ENCODE measurements at regions not wholly inside any gene's neighbourhood (a gene's known extent, or its start where the extent isn't known, plus 50 kb on each side); places are given as distances from the start of the nearest gene placed in this dataset.
"Not testable (repeated sequence)": the region's sequence is repeated elsewhere in the genome, so short reads cannot be mapped to it uniquely, and the experiment has no call there.

GRCh38 chr7:55695893-55696701 lies 123.8 kb upstream of the VOPP1 start:
- H3K36me3 ChIP-seq (ENCODE audit: insufficient read depth, low read length); H2AFZ ChIP-seq (ENCODE audit: low read length); H4K20me1 ChIP-seq (ENCODE audit: insufficient read depth, low read length, poor library complexity, severe bottlenecking); H3K9me3 ChIP-seq (ENCODE audit: insufficient read depth, low read depth, low read length); H3K9ac ChIP-seq (ENCODE audit: low read depth, low read length, poor library complexity, severe bottlenecking); H3F3A ChIP-seq (ENCODE audit: low read depth); H3K4me1 ChIP-seq (ENCODE audit: insufficient read depth, low read length, poor library complexity, severe bottlenecking); H3K27me3 ChIP-seq (ENCODE audit: insufficient read depth, low read length, poor library complexity, severe bottlenecking); H3K79me2 ChIP-seq (ENCODE audit: insufficient read depth, low read length); H3K4me3 ChIP-seq (ENCODE audit: low read length, poor library complexity, severe bottlenecking); H3K4me2 ChIP-seq (ENCODE audit: low read depth, low read length, poor library complexity, severe bottlenecking); H3K9me2 ChIP-seq (replicated peaks; ENCODE audit: low read depth, low read length): not testable (repeated sequence)

- H3K36me3 ChIP-seq (ENCODE audit: insufficient read depth, low read length); H4K20me1 ChIP-seq (ENCODE audit: insufficient read depth, low read length, poor library complexity, severe bottlenecking); H3K4me3 ChIP-seq (ENCODE audit: low read length, poor library complexity, severe bottlenecking); H3K79me2 ChIP-seq (ENCODE audit: insufficient read depth, low read length); H3F3A ChIP-seq (ENCODE audit: low read depth); H3K4me2 ChIP-seq (ENCODE audit: low read depth, low read length, poor library complexity, severe bottlenecking); H2AFZ ChIP-seq (ENCODE audit: low read length); H3K9me2 ChIP-seq (replicated peaks; ENCODE audit: low read depth, low read length); H3K9me3 ChIP-seq (ENCODE audit: insufficient read depth, low read depth, low read length); H3K4me1 ChIP-seq (ENCODE audit: insufficient read depth, low read length, poor library complexity, severe bottlenecking); H3K9ac ChIP-seq (ENCODE audit: low read depth, low read length, poor library complexity, severe bottlenecking); H3K27me3 ChIP-seq (ENCODE audit: insufficient read depth, low read length, poor library complexity, severe bottlenecking): not testable (repeated sequence)
Observed at GRCh38 chr7:55694484-55694883, 122.2 kb upstream of the VOPP1 start.

- H4K20me1 ChIP-seq (ENCODE audit: insufficient read depth, low read length, poor library complexity, severe bottlenecking); H3K36me3 ChIP-seq (ENCODE audit: insufficient read depth, low read length); H3K9ac ChIP-seq (ENCODE audit: low read depth, low read length, poor library complexity, severe bottlenecking); H3K4me1 ChIP-seq (ENCODE audit: insufficient read depth, low read length, poor library complexity, severe bottlenecking); H2AFZ ChIP-seq (ENCODE audit: low read length); H3K4me3 ChIP-seq (ENCODE audit: low read length, poor library complexity, severe bottlenecking); H3K4me2 ChIP-seq (ENCODE audit: low read depth, low read length, poor library complexity, severe bottlenecking); H3K79me2 ChIP-seq (ENCODE audit: insufficient read depth, low read length); H3F3A ChIP-seq (ENCODE audit: low read depth); H3K9me2 ChIP-seq (replicated peaks; ENCODE audit: low read depth, low read length); H3K27me3 ChIP-seq (ENCODE audit: insufficient read depth, low read length, poor library complexity, severe bottlenecking); H3K9me3 ChIP-seq (ENCODE audit: insufficient read depth, low read depth, low read length): not testable (repeated sequence)
Observed at GRCh38 chr7:55688684-55689681, 116.7 kb upstream of the VOPP1 start.

- H3K4me2 ChIP-seq (ENCODE audit: low read depth, low read length, poor library complexity, severe bottlenecking); H3K27me3 ChIP-seq (ENCODE audit: insufficient read depth, low read length, poor library complexity, severe bottlenecking); H3F3A ChIP-seq (ENCODE audit: low read depth); H3K79me2 ChIP-seq (ENCODE audit: insufficient read depth, low read length); H3K36me3 ChIP-seq (ENCODE audit: insufficient read depth, low read length); H3K4me3 ChIP-seq (ENCODE audit: low read length, poor library complexity, severe bottlenecking); H3K9me3 ChIP-seq (ENCODE audit: insufficient read depth, low read depth, low read length); H3K4me1 ChIP-seq (ENCODE audit: insufficient read depth, low read length, poor library complexity, severe bottlenecking); H3K9me2 ChIP-seq (replicated peaks; ENCODE audit: low read depth, low read length); H4K20me1 ChIP-seq (ENCODE audit: insufficient read depth, low read length, poor library complexity, severe bottlenecking); H3K9ac ChIP-seq (ENCODE audit: low read depth, low read length, poor library complexity, severe bottlenecking); H2AFZ ChIP-seq (ENCODE audit: low read length): not testable (repeated sequence)
Observed at GRCh38 chr7:55688261-55688660, 116.0 kb upstream of the VOPP1 start.

- H3K79me2 ChIP-seq (ENCODE audit: insufficient read depth, low read length); H3K4me3 ChIP-seq (ENCODE audit: low read length, poor library complexity, severe bottlenecking): not testable (repeated sequence)
Observed at GRCh38 chr7:55687252-55687651, 115.0 kb upstream of the VOPP1 start.

GRCh38 chr7:55686771-55687170 lies 114.5 kb upstream of the VOPP1 start:
- H3K27me3 ChIP-seq (ENCODE audit: insufficient read depth, low read length, poor library complexity, severe bottlenecking); H3K9me2 ChIP-seq (replicated peaks; ENCODE audit: low read depth, low read length); H3K4me2 ChIP-seq (ENCODE audit: low read depth, low read length, poor library complexity, severe bottlenecking); H3K36me3 ChIP-seq (ENCODE audit: insufficient read depth, low read length); H2AFZ ChIP-seq (ENCODE audit: low read length); H3K9me3 ChIP-seq (ENCODE audit: insufficient read depth, low read depth, low read length); H4K20me1 ChIP-seq (ENCODE audit: insufficient read depth, low read length, poor library complexity, severe bottlenecking); H3K4me3 ChIP-seq (ENCODE audit: low read length, poor library complexity, severe bottlenecking); H3K4me1 ChIP-seq (ENCODE audit: insufficient read depth, low read length, poor library complexity, severe bottlenecking); H3K79me2 ChIP-seq (ENCODE audit: insufficient read depth, low read length); H3K9ac ChIP-seq (ENCODE audit: low read depth, low read length, poor library complexity, severe bottlenecking); H3F3A ChIP-seq (ENCODE audit: low read depth): not testable (repeated sequence)

More at GRCh38 chr7:55687252-55687651, 115.0 kb upstream of the VOPP1 start:
- not testable (repeated sequence) for H3K9ac ChIP-seq (ENCODE audit: low read depth, low read length, poor library complexity, severe bottlenecking); H3K27me3 ChIP-seq (ENCODE audit: insufficient read depth, low read length, poor library complexity, severe bottlenecking); H3K4me1 ChIP-seq (ENCODE audit: insufficient read depth, low read length, poor library complexity, severe bottlenecking); H3K9me2 ChIP-seq (replicated peaks; ENCODE audit: low read depth, low read length); H4K20me1 ChIP-seq (ENCODE audit: insufficient read depth, low read length, poor library complexity, severe bottlenecking); H2AFZ ChIP-seq (ENCODE audit: low read length); H3F3A ChIP-seq (ENCODE audit: low read depth); H3K4me2 ChIP-seq (ENCODE audit: low read depth, low read length, poor library complexity, severe bottlenecking); H3K36me3 ChIP-seq (ENCODE audit: insufficient read depth, low read length); H3K9me3 ChIP-seq (ENCODE audit: insufficient read depth, low read depth, low read length)

GRCh38 chr7:55683501-55683900 lies 111.2 kb upstream of the VOPP1 start:
- not testable (repeated sequence) for H3K4me2 ChIP-seq (ENCODE audit: low read depth, low read length, poor library complexity, severe bottlenecking); H3K9ac ChIP-seq (ENCODE audit: low read depth, low read length, poor library complexity, severe bottlenecking); H3K4me1 ChIP-seq (ENCODE audit: insufficient read depth, low read length, poor library complexity, severe bottlenecking); H2AFZ ChIP-seq (ENCODE audit: low read length); H3K36me3 ChIP-seq (ENCODE audit: insufficient read depth, low read length); H3K27me3 ChIP-seq (ENCODE audit: insufficient read depth, low read length, poor library complexity, severe bottlenecking); H3F3A ChIP-seq (ENCODE audit: low read depth); H3K79me2 ChIP-seq (ENCODE audit: insufficient read depth, low read length); H4K20me1 ChIP-seq (ENCODE audit: insufficient read depth, low read length, poor library complexity, severe bottlenecking); H3K9me2 ChIP-seq (replicated peaks; ENCODE audit: low read depth, low read length); H3K9me3 ChIP-seq (ENCODE audit: insufficient read depth, low read depth, low read length); H3K4me3 ChIP-seq (ENCODE audit: low read length, poor library complexity, severe bottlenecking)

Measured in Loucy (cell line).